HG02588 (cell line): ENCODE measurements at regions not wholly inside any gene's neighbourhood (a gene's known extent, or its start where the extent isn't known, plus 50 kb on each side); places are given as distances from the start of the nearest gene placed in this dataset.
"Not testable (repeated sequence)": the region's sequence is repeated elsewhere in the genome, so short reads cannot be mapped to it uniquely, and the experiment has no call there.

Source experiments
- ATAC-seq: cut with Tn5 transposase; IDR thresholded peaks from one replicate; pipeline ENCODE4 v1.9.1; 2021; ENCODE audit warnings: mild to moderate bottlenecking, moderate library complexity; ENCODE audit not compliant: unreplicated experiment

DNA sequence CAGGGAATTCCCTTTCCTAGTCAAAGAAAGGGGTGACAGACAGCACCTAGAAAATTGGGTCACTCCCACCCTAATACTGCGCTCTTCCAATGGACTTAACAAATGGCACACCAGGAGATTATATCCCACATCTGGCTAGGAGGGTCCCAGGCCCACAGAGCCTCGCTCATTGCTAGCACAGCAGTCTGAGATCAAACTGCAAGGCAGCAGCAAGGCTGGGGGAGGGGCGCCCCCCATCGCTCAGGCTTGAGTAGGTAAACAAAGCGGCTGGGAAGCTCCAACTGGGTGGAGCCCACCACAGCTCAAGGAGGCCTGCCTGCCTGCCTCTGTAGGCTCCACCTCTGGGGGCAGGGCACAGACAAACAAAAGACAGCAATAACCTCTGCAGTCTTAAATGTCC, 1043.9 kb upstream of the GRIA3 start:
- not testable (repeated sequence) for ATAC-seq

- no peak for ATAC-seq
These were observed 1030.1 kb upstream of the GRIA3 start for GRCh38 chrX:122154019-122154418.

DNA sequence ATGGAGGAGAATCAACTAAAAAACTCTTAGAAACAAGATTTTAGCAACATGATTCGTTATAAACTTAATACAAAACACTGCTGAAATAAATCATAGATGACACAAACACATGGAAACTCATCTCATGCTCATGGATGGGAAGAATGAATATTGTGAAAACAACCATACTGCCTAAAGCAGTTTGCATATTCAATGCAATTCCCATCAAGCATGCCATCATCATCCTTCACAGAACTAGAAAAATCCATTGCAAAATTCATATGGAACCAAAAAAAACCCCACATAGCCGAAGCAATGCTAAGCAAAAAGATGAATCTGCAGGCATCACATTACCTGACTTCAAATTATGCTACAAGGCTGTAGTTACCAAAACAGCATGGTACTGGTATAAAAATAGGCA, 1015.8 kb upstream of the GRIA3 start:
- ATAC-seq = no peak

DNA sequence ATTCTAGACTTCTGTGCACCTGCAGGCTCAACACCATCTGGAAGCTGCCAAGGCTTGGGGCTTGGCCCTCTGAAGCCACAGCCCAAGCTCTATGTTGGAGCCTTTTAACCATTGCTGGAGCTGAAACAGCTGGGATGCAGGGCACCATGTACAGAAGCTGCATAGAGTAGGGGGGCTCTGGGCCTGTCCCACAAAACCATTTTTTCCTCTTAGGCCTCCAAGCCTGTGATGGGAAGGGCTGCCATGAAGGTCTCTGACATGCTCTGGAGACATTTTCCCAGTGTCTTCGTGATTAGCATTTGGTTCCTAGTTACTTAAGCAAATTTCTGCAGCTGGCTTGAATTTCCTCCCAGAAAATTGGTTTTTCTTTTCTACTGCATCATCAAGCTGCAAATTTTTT, 999.3 kb upstream of the GRIA3 start:
- ATAC-seq = no peak

- ATAC-seq = no peak
These were observed 996.9 kb upstream of the GRIA3 start for GRCh38 chrX:122187069-122187713.

- ATAC-seq = no peak
These were observed 995.3 kb upstream of the GRIA3 start for GRCh38 chrX:122188751-122189150.

GRCh38 chrX:122196343-122196742, 987.7 kb upstream of the GRIA3 start:
- no peak for ATAC-seq

GRCh38 chrX:122203399-122203798, 980.7 kb upstream of the GRIA3 start:
- no peak for ATAC-seq

DNA sequence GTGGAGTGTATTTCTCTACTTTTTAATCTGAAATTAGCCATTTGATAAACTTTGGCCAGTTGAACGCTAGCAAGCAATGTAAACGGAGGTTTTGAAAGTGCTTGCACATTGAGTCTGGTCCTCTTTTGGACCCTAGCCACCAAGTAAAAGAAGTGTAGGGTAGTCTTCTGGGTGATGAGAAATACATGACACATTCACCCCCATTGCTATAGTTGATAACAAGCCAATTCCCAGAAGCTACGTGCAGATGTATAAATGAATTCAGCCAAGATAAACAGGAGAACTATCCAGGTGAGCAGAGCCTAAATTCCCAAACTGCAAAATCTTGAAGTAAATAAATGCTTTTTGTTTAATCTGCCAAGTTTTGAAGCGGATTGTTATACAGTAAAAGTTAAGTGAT, 965.4 kb upstream of the GRIA3 start:
- ATAC-seq = no peak

DNA sequence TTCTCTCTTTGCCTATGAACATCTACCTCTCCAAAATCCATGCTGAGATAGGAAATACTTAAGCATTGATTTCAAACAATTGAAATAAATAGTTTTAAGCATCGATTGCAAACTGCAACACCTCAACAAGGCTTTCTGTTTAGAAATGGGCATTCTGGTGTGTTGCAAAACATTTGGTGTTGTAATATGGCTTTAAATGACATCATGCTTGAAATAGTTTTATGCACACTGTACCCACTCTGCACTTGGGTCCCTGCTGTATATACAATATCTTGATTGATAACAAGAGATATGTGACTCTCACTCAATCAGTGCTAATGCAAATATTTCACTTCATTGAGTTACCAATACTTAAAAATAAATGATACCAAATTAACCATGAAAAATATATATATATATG, 964.9 kb upstream of the GRIA3 start:
- no peak for ATAC-seq

DNA sequence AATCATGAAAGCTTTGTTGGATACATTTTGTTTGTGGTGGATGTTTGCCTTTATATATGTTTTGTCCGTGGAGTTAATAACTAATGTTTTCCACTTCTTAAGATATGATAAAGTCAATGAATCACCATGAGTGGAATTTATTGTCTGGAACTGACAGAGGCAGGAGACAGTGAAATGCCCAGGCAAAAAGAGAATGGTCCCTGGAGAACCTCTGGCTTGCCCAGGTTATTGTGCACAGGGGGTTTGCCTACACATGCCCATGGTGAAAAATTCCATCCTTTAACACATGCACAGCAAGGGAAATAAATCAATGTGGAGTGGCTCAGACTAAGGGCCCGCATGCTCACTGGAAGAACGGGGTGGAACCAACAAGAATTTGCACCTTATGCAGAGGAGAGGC, 964.3 kb upstream of the GRIA3 start:
- no peak for ATAC-seq

- ATAC-seq = no peak
These were observed 963.3 kb upstream of the GRIA3 start for GRCh38 chrX:122220644-122221373.

DNA sequence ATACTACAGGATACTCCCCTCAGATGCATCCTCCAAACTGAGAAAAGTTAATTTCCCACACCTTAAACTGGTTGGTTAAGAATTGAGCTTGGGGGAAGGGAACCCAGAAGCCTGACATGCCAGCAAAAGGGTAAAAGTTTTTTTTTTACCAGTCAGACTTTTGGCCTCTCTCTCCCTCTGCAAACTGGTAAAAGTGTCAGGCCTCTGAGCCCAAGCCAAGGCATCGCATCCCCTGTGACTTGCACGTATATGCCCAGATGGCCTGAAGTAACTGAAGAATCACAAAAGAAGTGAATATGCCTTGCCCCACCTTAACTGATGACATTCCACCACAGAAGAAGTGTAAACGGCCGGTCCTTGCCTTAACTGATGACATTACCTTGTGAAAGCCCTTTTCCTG, 962.3 kb upstream of the GRIA3 start:
- ATAC-seq = not testable (repeated sequence)

DNA sequence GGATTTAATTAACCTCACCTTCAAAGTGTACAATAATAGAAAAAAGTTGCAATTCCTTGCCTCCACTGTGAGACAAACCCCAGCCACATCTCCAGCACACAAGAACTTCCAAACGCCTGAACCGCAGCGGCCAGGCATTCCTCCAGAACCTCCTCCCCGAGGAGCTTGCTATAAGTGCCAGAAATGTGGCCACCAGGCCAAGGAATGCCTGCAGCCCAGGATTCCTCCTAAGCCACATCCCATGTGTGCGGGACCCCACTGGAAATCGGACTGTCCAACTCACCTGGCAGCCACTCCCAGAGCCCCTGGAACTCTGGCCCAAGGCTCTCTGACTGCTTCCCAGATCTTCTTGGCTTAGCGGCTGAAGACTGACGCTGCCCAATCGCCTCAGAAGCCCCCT, 959.9 kb upstream of the GRIA3 start:
- not testable (repeated sequence) for ATAC-seq

GRCh38 chrX:122238801-122239200, 945.3 kb upstream of the GRIA3 start:
- no peak for ATAC-seq

- no peak for ATAC-seq
These were observed 942.1 kb upstream of the GRIA3 start for GRCh38 chrX:122241959-122242358.

DNA sequence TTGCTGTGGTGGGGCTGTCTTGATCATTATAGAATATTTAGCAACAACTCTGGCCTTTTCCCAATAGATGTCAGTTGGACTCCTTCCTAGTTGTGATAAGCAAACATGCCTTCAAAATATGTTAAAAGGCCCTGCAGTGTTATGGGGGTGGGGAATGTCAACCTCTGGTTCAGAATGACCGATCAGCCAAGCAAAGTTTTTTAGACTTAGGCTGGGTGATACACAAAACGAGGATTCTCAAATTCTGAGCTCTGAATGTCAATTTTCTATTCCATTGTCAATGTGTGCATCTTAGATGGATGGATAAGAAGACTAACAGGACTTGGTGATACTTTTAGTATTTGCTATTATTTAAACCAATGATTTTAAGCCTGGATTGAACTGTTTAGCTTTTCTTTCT, 940.0 kb upstream of the GRIA3 start:
- no peak for ATAC-seq

GRCh38 chrX:122245175-122245574, 938.9 kb upstream of the GRIA3 start:
- no peak for ATAC-seq

DNA sequence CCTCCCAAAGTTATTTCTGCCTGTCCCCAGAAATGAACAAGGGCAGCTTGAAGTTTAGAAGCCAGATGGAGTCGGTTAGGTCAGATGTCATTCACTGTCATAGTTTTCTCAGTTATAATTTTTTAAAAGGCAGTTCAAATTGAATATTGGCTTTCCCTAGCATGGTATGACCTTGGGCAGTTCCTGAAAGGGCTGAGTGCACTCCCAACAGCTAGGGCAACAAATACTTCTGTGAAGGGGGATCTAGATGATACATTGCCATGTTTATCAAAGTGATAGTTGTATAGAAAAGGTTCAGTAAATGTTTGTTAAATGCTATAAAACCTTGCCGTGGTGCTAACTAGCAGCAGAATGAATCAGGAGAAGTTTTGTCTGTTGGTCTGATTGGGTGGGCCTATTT, 938.1 kb upstream of the GRIA3 start:
- no peak for ATAC-seq

DNA sequence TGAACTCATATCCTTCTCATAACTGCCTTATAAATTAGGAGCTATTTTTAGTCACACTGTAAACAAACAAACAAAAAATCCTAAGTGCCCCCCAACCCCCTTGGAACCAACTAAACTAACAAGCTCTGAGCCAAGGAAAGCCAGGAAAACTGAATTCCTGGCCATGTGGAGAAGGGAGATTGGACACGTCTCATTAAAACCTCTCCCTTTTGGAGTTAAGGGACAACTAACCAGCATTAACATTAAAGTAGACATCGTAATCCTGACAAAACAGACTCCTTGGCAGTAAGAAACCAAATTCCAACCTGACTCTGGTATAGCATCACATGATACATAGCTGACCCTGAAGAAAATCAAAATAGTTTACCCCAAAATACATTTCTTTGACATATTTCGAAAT, 937.1 kb upstream of the GRIA3 start:
- ATAC-seq = no peak

- ATAC-seq = no peak
These were observed 935.4 kb upstream of the GRIA3 start for GRCh38 chrX:122248681-122249080.

- no peak for ATAC-seq
These were observed 931.6 kb upstream of the GRIA3 start for GRCh38 chrX:122252454-122252853.

GRCh38 chrX:122268353-122268752, 915.7 kb upstream of the GRIA3 start:
- no peak for ATAC-seq
